Nephron (organoid): ENCODE measurements at regions not wholly inside any gene's neighbourhood (a gene's known extent, or its start where the extent isn't known, plus 50 kb on each side); places are given as distances from the start of the nearest gene placed in this dataset.

Experiments
- H3K27ac Mint-ChIP-seq, 3 experiments: 2 replicates each; pipeline ENCODE4 v1.8.0; 2020; ENCODE audit warnings: mixed read lengths in 3 of 3, mild to moderate bottlenecking in 2 of 3, moderate library complexity in 1 of 3
- H3K27me3 Mint-ChIP-seq: 2 replicates; pipeline ENCODE4 v1.8.0; 2021; ENCODE audit warnings: low read depth, mild to moderate bottlenecking, moderate library complexity, mixed read lengths
- H3K36me3 Mint-ChIP-seq: 2 replicates; pipeline ENCODE4 v1.8.0; 2020; ENCODE audit warnings: low read depth, mixed read lengths
- H3K4me1 Mint-ChIP-seq: 2 replicates; pipeline ENCODE4 v1.8.0; 2020; ENCODE audit warnings: mixed read lengths
- H3K4me3 Mint-ChIP-seq, 3 experiments: 2 replicates each; pipeline ENCODE4 v1.8.0; 2020; ENCODE audit warnings: mild to moderate bottlenecking in 3 of 3, mixed read lengths in 3 of 3, moderate library complexity in 2 of 3
- H3K9me3 Mint-ChIP-seq: 2 replicates; pipeline ENCODE4 v1.8.0; 2020; ENCODE audit warnings: mixed read lengths
- TF ChIP-seq, protein P1 (sequence below), 3 experiments: fragments of 200-600 bp; sonication (generic); IDR thresholded peaks; one replicate each; pipeline ENCODE4 v1.5.0; 2021; ENCODE audit warnings: antibody characterized with exemption in 3 of 3; ENCODE audit not compliant: unreplicated experiment in 3 of 3

GRCh38 chr1:101356604-101357443 lies 120.0 kb downstream of the S1PR1 start:
- Mint-ChIP-seq H3K4me3 (no peak overlapping the region), H3K9me3 (no peaks in the 10 kb centered on the region)

DNA sequence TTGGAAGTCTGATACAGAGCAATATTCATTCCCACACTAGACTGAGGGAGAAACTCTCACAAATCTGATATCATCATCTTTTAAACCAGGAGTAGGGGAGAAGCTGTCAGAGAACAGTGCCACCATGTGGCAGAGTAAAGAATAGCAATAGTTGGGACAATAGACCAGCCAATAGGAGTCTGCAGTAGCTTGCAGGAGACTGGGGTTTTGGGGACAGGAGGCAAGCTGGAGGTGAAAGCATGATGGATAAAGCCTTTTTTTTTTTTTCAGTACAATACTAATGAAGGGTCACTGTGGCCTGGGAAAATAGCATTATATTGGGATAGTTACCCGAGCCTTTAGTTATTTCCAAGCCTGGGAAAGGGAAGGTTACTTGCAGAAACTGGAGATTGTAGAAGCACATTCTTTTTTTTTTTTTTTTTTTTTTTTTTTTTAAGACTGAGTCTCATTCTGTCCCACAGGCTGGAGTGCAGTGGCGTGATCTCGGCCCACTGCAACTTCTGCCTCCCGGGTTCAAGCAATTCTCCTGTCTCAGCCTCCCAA lies 120.7 kb downstream of the S1PR1 start:
- Mint-ChIP-seq H3K36me3 (no peaks in the 10 kb centered on the region), H3K9me3 (no peaks in the 10 kb centered on the region), H3K4me3 (no peak overlapping the region), H3K27ac (peak overlapping the region in 1 of 3 experiments; percentile 62), H3K4me1 (no peaks in the 10 kb centered on the region), H3K27me3 (peaks cover 8% of the 10 kb centered on the region)
- TF ChIP-seq, protein P1, sequence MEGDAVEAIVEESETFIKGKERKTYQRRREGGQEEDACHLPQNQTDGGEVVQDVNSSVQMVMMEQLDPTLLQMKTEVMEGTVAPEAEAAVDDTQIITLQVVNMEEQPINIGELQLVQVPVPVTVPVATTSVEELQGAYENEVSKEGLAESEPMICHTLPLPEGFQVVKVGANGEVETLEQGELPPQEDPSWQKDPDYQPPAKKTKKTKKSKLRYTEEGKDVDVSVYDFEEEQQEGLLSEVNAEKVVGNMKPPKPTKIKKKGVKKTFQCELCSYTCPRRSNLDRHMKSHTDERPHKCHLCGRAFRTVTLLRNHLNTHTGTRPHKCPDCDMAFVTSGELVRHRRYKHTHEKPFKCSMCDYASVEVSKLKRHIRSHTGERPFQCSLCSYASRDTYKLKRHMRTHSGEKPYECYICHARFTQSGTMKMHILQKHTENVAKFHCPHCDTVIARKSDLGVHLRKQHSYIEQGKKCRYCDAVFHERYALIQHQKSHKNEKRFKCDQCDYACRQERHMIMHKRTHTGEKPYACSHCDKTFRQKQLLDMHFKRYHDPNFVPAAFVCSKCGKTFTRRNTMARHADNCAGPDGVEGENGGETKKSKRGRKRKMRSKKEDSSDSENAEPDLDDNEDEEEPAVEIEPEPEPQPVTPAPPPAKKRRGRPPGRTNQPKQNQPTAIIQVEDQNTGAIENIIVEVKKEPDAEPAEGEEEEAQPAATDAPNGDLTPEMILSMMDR (IDR thresholded peaks at IDR 0.05; ENCODE audit: unreplicated experiment in 3 of 3), result peak; percentile 82 to 88 (median 87)

More at GRCh38 chr1:101356604-101357443, 120.0 kb downstream of the S1PR1 start:
- no peaks in the 10 kb centered on the region for H3K36me3 Mint-ChIP-seq
- H3K27ac Mint-ChIP-seq, result no peak overlapping the region
- H3K4me1 Mint-ChIP-seq, result no peaks in the 10 kb centered on the region
- TF ChIP-seq, protein P1 (IDR thresholded peaks at IDR 0.05; ENCODE audit: unreplicated experiment in 3 of 3), result no peak
- peaks cover 8% of the 10 kb centered on the region for H3K27me3 Mint-ChIP-seq

DNA sequence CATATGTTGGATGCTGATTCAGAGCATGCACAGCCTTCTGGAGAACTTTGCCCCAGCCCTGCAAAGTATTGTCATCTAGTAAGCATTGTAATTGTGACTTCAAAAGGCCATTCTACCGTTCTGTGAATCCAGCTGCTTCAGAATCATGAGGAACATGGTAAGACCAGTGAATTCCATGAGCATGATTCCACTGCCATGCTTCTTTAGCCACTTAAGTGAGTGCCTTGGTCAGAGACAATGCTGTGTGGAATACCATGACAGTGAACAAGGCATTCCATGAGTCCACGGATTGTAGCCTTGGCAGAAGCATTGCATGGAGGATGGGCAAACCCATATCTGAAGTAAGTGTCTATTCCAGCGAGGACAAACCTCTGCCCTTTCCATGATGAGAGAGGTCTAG lies 123.7 kb downstream of the S1PR1 start:
- Mint-ChIP-seq H3K36me3 (no peaks in the 10 kb centered on the region), H3K4me3 (no peak overlapping the region), H3K27me3 (peaks cover 8% of the 10 kb centered on the region), H3K9me3 (no peaks in the 10 kb centered on the region), H3K27ac (no peak overlapping the region), H3K4me1 (peaks cover 11% of the 10 kb centered on the region)
- TF ChIP-seq, protein P1 (IDR thresholded peaks at IDR 0.05; ENCODE audit: unreplicated experiment in 3 of 3), result no peak

DNA sequence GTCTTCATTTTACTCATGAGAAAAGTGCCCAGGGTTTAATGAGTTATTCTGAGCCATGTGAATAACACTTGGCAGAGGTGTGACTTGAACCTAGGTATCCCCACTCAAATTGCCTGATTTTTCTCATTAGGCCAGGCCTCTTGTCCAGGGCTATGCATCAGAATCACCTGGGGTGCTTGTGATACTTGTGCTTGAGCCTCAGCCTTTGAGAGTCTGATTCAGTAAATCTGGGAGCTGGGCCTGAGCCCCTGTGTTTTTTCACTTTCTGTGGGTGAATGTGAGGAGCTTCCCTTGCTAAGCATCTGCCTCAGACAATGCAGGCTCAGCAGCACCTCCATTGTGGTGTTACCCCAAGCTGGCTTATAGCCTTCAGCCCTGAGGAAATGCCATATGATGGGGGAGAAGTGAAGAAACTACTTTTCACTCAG lies 127.1 kb downstream of the S1PR1 start:
- peaks cover 6% of the 10 kb centered on the region for H3K27me3 Mint-ChIP-seq
- no peak overlapping the region for H3K4me3 Mint-ChIP-seq
- peaks cover 23% of the 10 kb centered on the region for H3K4me1 Mint-ChIP-seq
- no peaks in the 10 kb centered on the region for H3K9me3 Mint-ChIP-seq
- no peak overlapping the region for H3K27ac Mint-ChIP-seq
- TF ChIP-seq, protein P1 (IDR thresholded peaks at IDR 0.05; ENCODE audit: unreplicated experiment in 3 of 3), result no peak
- no peaks in the 10 kb centered on the region for H3K36me3 Mint-ChIP-seq

- TF ChIP-seq, protein P1 (IDR thresholded peaks at IDR 0.05; ENCODE audit: unreplicated experiment in 3 of 3), result no peak
- Mint-ChIP-seq H3K4me3 (no peak overlapping the region), H3K36me3 (no peaks in the 10 kb centered on the region), H3K4me1 (peaks cover 23% of the 10 kb centered on the region), H3K27ac (peak overlapping the region in 2 of 3 experiments; percentile 63 to 69), H3K27me3 (peaks cover 4% of the 10 kb centered on the region), H3K9me3 (no peaks in the 10 kb centered on the region)
These were observed 127.7 kb downstream of the S1PR1 start for GRCh38 chr1:101364370-101365120.
